SK-N-SH (cell line): ENCODE measurements at regions not wholly inside any gene's neighbourhood (a gene's known extent, or its start where the extent isn't known, plus 50 kb on each side); places are given as distances from the start of the nearest gene placed in this dataset.
A peak's percentile ranks its signal among the peaks of the same experiment; 100 is the strongest.
"Not testable (repeated sequence)": the region's sequence is repeated elsewhere in the genome, so short reads cannot be mapped to it uniquely, and the experiment has no call there.

Experiments
- CTCF ChIA-PET: fragments of 300-600, 350-600 bp; formaldehyde crosslinking; extraction: SDS; loops from one replicate; lab custom pipeline; 2021; lab: Yijun Ruan, JAX
- POLR2A ChIA-PET: fragments of 350-600 bp; sonication (Branson Sonifier 250); formaldehyde crosslinking; extraction: SDS; loops from one replicate; lab custom pipeline; 2020; ENCODE audit warnings: antibody characterized with exemption, inconsistent platforms; lab: Yijun Ruan, JAX
- DNase-seq: peaks from one replicate; pipeline ENCODE4 v3.0.0; 2012
- H2AFZ ChIP-seq: fragments of 200-600 bp; sonication (generic); 2 replicates; pipeline ENCODE4 v1.8.1; 2016; ENCODE audit warnings: antibody characterized with exemption, mild to moderate bottlenecking, low read depth
- H3F3A ChIP-seq: fragments of 200-600 bp; sonication (generic); replicated peaks from 2 replicates; pipeline ENCODE3; 2016; ENCODE audit warnings: antibody characterized with exemption, mild to moderate bottlenecking; ENCODE audit not compliant: insufficient read depth
- H3K27ac ChIP-seq, 2 experiments: fragments of 200-500 bp in 1 of 2; fragments of 200-600 bp in 1 of 2; sonication (Bioruptor generic) in 1 of 2; sonication (generic), shearing (Covaris generic) in 1 of 2; 2 replicates each; pipeline versions ENCODE4 v1.5.1 to v1.6.1; 2014 to 2016; ENCODE audit warnings: low read depth in 2 of 2, inconsistent platforms in 1 of 2, low read length in 1 of 2, mild to moderate bottlenecking in 1 of 2, mixed read lengths in 1 of 2
- H3K27me3 ChIP-seq: fragments of 200-600 bp; sonication (generic), shearing (Covaris generic); 2 replicates; pipeline ENCODE4 v1.6.1; 2016; ENCODE audit warnings: mixed run types; ENCODE audit not compliant: insufficient read depth
- H3K36me3 ChIP-seq, 2 experiments: fragments of 200-500 bp in 1 of 2; fragments of 200-600 bp in 1 of 2; sonication (Bioruptor generic) in 1 of 2; sonication (generic) in 1 of 2; replicated peaks in 1 of 2; 2 replicates each; pipeline versions ENCODE3 to v1.5.1; 2014 to 2016; ENCODE audit warnings: low read length in 1 of 2, mild to moderate bottlenecking in 1 of 2; ENCODE audit not compliant: insufficient read depth in 2 of 2, control insufficient read depth in 1 of 2
- H3K4me1 ChIP-seq, 2 experiments: fragments of 200-500 bp in 1 of 2; fragments of 200-600 bp in 1 of 2; sonication (Bioruptor generic) in 1 of 2; sonication (generic), shearing (Covaris generic) in 1 of 2; 2 replicates each; pipeline versions ENCODE4 v1.5.1 to v1.6.1; 2014 to 2016; ENCODE audit warnings: low read depth in 1 of 2, low read length in 1 of 2, mixed run types in 1 of 2; ENCODE audit not compliant: insufficient read depth in 2 of 2, control insufficient read depth in 1 of 2
- H3K4me2 ChIP-seq: fragments of 200-600 bp; sonication (generic), shearing (Covaris generic); 2 replicates; pipeline ENCODE4 v1.6.1; 2017; ENCODE audit warnings: mixed run types
- H3K4me3 ChIP-seq, 2 experiments: fragments of 200-500 bp in 1 of 2; fragments of 200-600 bp in 1 of 2; sonication (Bioruptor generic) in 1 of 2; sonication (generic), shearing (Covaris generic) in 1 of 2; 2 replicates each; pipeline versions ENCODE4 v1.5.1 to v1.8.1; 2014 to 2016; ENCODE audit warnings: low read depth in 2 of 2, inconsistent platforms in 1 of 2, low read length in 1 of 2, mild to moderate bottlenecking in 1 of 2, mixed read lengths in 1 of 2, moderate library complexity in 1 of 2
- H3K79me2 ChIP-seq: fragments of 200-600 bp; sonication (generic); 2 replicates; pipeline ENCODE4 v1.8.1; 2017; ENCODE audit warnings: mild to moderate bottlenecking; ENCODE audit not compliant: insufficient read depth
- H3K9ac ChIP-seq: fragments of 200-600 bp; sonication (generic); 2 replicates; pipeline ENCODE4 v1.6.1; 2017; ENCODE audit warnings: mixed run types
- H3K9me2 ChIP-seq: fragments of 200-600 bp; sonication (generic); 2 replicates; pipeline ENCODE4 v1.6.1; 2017; ENCODE audit warnings: mixed run types
- H3K9me3 ChIP-seq: fragments of 200-600 bp; sonication (generic); 2 replicates; pipeline ENCODE4 v1.6.1; 2017; ENCODE audit warnings: mixed run types, mild to moderate bottlenecking, moderate library complexity
- H4K20me1 ChIP-seq: fragments of 200-600 bp; sonication (generic); 2 replicates; pipeline ENCODE4 v1.6.1; 2017; ENCODE audit warnings: mild to moderate bottlenecking, mixed run types; ENCODE audit not compliant: insufficient read depth
- MAX ChIP-seq: IDR thresholded peaks from 2 replicates; pipeline ENCODE4 v1.4.0; 2012; ENCODE audit warnings: low read depth
- MXI1 ChIP-seq: IDR thresholded peaks from 2 replicates; pipeline ENCODE4 v1.6.1; 2012; ENCODE audit warnings: mild to moderate bottlenecking, low read depth, low read length, improper control_type of control experiment
- WGBS: methylation state at CpG from one replicate; pipeline ENCODE4 v1.1.6; 2017; ENCODE audit warnings: low lambda C conversion rate; 5-methylcytosine and 5-hydroxymethylcytosine counted together

GRCh38 chr11:67804435-67805252 is 130.2 kb upstream of the ALDH3B2 start:
- WGBS: 1% methylated on average over 13 of the region's 47 CpGs
- H3K79me2 ChIP-seq, H4K20me1 ChIP-seq, H3K4me1 ChIP-seq, H3F3A ChIP-seq, H3K27me3 ChIP-seq, POLR2A ChIA-PET, H3K9me2 ChIP-seq: not testable (repeated sequence)
- Histone ChIP-seq H3K4me2 (peak overlapping the region; percentile 88), H3K4me3 (peak overlapping the region; percentile 62 to 69), H2AFZ (peak overlapping the region; percentile 83)
- TF ChIP-seq MXI1 (peak; percentile 91), MAX (0 out of 2 replicates have a peak, but pooled peaks have one; percentile 15)
- TF ChIP-seq, all 33 proteins: peak for 2; not testable (repeated sequence) for 31
- DNase-seq, H3K36me3 ChIP-seq, CTCF ChIA-PET, H3K9me3 ChIP-seq: not testable (repeated sequence)
- Histone ChIP-seq H3K27ac (peak overlapping the region; percentile 38 to 67; a peak in 3 of 4 replicates), H3K9ac (peak overlapping the region; percentile 81)

- H3K9me2 ChIP-seq, CTCF ChIA-PET, H3F3A ChIP-seq, H3K36me3 ChIP-seq, H3K4me2 ChIP-seq, POLR2A ChIA-PET, H3K9ac ChIP-seq, H3K27ac ChIP-seq, DNase-seq, H3K4me3 ChIP-seq, H3K9me3 ChIP-seq, H3K79me2 ChIP-seq, H3K4me1 ChIP-seq, H2AFZ ChIP-seq, H4K20me1 ChIP-seq, H3K27me3 ChIP-seq: not testable (repeated sequence)
- WGBS: 86% methylated on average over 4 of the region's 4 CpGs
These were observed 129.1 kb upstream of the ALDH3B2 start for GRCh38 chr11:67803519-67803918.

GRCh38 chr11:67803055-67803454 is 128.6 kb upstream of the ALDH3B2 start:
- H3K79me2 ChIP-seq, H3K9me3 ChIP-seq, H3K27ac ChIP-seq, H3F3A ChIP-seq, H3K27me3 ChIP-seq, H3K4me1 ChIP-seq, CTCF ChIA-PET, H3K4me3 ChIP-seq, H3K36me3 ChIP-seq, DNase-seq, H3K9me2 ChIP-seq, H3K9ac ChIP-seq, POLR2A ChIA-PET, H3K4me2 ChIP-seq, H2AFZ ChIP-seq, H4K20me1 ChIP-seq: not testable (repeated sequence)
- WGBS: 74% methylated on average over 6 of the region's 7 CpGs

- H3K27ac ChIP-seq, H3K4me2 ChIP-seq, CTCF ChIA-PET, H3K27me3 ChIP-seq, H4K20me1 ChIP-seq, DNase-seq, H3K4me1 ChIP-seq, H3K79me2 ChIP-seq, POLR2A ChIA-PET, H3K9me3 ChIP-seq, H3K9me2 ChIP-seq, H2AFZ ChIP-seq, H3F3A ChIP-seq, H3K36me3 ChIP-seq, H3K4me3 ChIP-seq, H3K9ac ChIP-seq: not testable (repeated sequence)
- 100% methylated on average over 2 of the region's 4 CpGs for whole genome bisulfite sequencing
These were observed 128.2 kb upstream of the ALDH3B2 start for GRCh38 chr11:67802623-67803022.

GRCh38 chr11:67801397-67801796 is 127.0 kb upstream of the ALDH3B2 start:
- CTCF ChIA-PET: interaction anchor here (1.0 to 1.9 kb wide), 2 partner anchors 172 to 187 kb away, joined by 3 to 10 read pairs; partner anchors contain the start of gene NUDT8
- H3K79me2 ChIP-seq: not testable (repeated sequence)

GRCh38 chr11:67800591-67800990 is 126.2 kb upstream of the ALDH3B2 start:
- H3K36me3 ChIP-seq, H4K20me1 ChIP-seq, H3K9me2 ChIP-seq, H3F3A ChIP-seq, H3K4me1 ChIP-seq, POLR2A ChIA-PET, H2AFZ ChIP-seq, H3K27ac ChIP-seq, H3K79me2 ChIP-seq, H3K9me3 ChIP-seq, H3K4me3 ChIP-seq, DNase-seq, H3K4me2 ChIP-seq, H3K9ac ChIP-seq, H3K27me3 ChIP-seq: not testable (repeated sequence)
- CTCF ChIA-PET: interaction anchor here (1.0 to 1.9 kb wide), 2 partner anchors 172 to 186 kb away, joined by 3 to 10 read pairs; partner anchors contain the start of gene NUDT8
- WGBS: 89% methylated on average over 9 of the region's 11 CpGs

More at GRCh38 chr11:67801397-67801796, 127.0 kb upstream of the ALDH3B2 start:
- H4K20me1 ChIP-seq, H3F3A ChIP-seq, H3K9me2 ChIP-seq, POLR2A ChIA-PET, H3K27me3 ChIP-seq, H3K9me3 ChIP-seq, H3K4me1 ChIP-seq, H3K9ac ChIP-seq, DNase-seq, H3K36me3 ChIP-seq, H3K4me3 ChIP-seq, H3K4me2 ChIP-seq, H2AFZ ChIP-seq, H3K27ac ChIP-seq: not testable (repeated sequence)
- WGBS: 84% methylated on average over 5 of the region's 6 CpGs
